Endothelial cell of umbilical vein (primary cell): ENCODE measurements at regions not wholly inside any gene's neighbourhood (a gene's known extent, or its start where the extent isn't known, plus 50 kb on each side); places are given as distances from the start of the nearest gene placed in this dataset.

Experiments used
- BruUV-seq: library from RNA; stranded (reverse); fragments of 400-500 nt; replicated peaks from 2 replicates; lab custom pipeline; 2021; lab: Mats Ljungman, UMichigan
- CTCF ChIA-PET: fragments of 300-600, 350-600 bp; sonication (Branson Sonifier 250); formaldehyde crosslinking; loops from one replicate; lab custom pipeline; 2021; ENCODE audit warnings: antibody characterized with exemption, inconsistent platforms; lab: Charles Lee
- POLR2A ChIA-PET: fragments of 300-600, 350-600 bp; sonication (Branson Sonifier 250); formaldehyde crosslinking; loops from one replicate; lab custom pipeline; 2021; ENCODE audit warnings: antibody characterized with exemption, inconsistent platforms; lab: Charles Lee
- DNase-seq: peaks from one replicate; pipeline ENCODE4 v3.0.0-alpha.2; 2011; ENCODE audit warnings: low read depth, low spot score
- FAIRE-seq: peaks from 2 replicates; lab custom pipeline; 2011; peaks lifted over from hg19 to GRCh38; lab: Jason Lieb, UNC
- H2AFZ ChIP-seq: 2 replicates; pipeline ENCODE4 v1.6.0; 2012; ENCODE audit warnings: low read depth, low read length, control low read depth, inconsistent platforms
- H3K27ac ChIP-seq: 2 replicates; pipeline ENCODE4 v1.5.1; 2011; ENCODE audit warnings: low read depth, mild to moderate bottlenecking, control low read depth, low read length, moderate library complexity; ENCODE audit not compliant: insufficient read depth
- H3K27me3 ChIP-seq, 2 experiments: 2 replicates each; pipeline versions ENCODE4 v1.6.0 to v1.6.1; 2011; ENCODE audit warnings: low read length in 2 of 2, mixed read lengths in 1 of 2; ENCODE audit not compliant: control insufficient read depth in 2 of 2, insufficient read depth in 2 of 2
- H3K36me3 ChIP-seq, 2 experiments: 2 replicates in 1 of 2; 3 replicates in 1 of 2; pipeline ENCODE4 v1.5.1; 2011; ENCODE audit warnings: low read length in 2 of 2, mild to moderate bottlenecking in 1 of 2, moderate library complexity in 1 of 2; ENCODE audit not compliant: control insufficient read depth in 2 of 2, insufficient read depth in 2 of 2; ENCODE audit errors: extremely low read depth in 1 of 2
- H3K4me1 ChIP-seq: 3 replicates; pipeline ENCODE4 v1.5.1; 2011; ENCODE audit warnings: mild to moderate bottlenecking, low read length; ENCODE audit not compliant: control insufficient read depth, insufficient read depth; ENCODE audit errors: extremely low read depth
- H3K4me2 ChIP-seq: 2 replicates; pipeline ENCODE4 v1.6.1; 2011; ENCODE audit warnings: low read length, control low read depth, mixed read lengths; ENCODE audit not compliant: insufficient read depth
- H3K4me3 ChIP-seq, 3 experiments: fragments of 200-600 bp in 1 of 3; sonication (generic), shearing (Covaris generic) in 1 of 3; replicated peaks in 1 of 3; 2 replicates each; pipeline ENCODE4 v1.5.1; 2011 to 2016; ENCODE audit warnings: control low read depth in 3 of 3, low read length in 3 of 3, mild to moderate bottlenecking in 2 of 3, inconsistent platforms in 1 of 3, low read depth in 1 of 3, moderate library complexity in 1 of 3; ENCODE audit not compliant: insufficient read depth in 1 of 3
- H3K79me2 ChIP-seq: 2 replicates; pipeline ENCODE4 v1.6.0; 2012; ENCODE audit warnings: low read length, inconsistent platforms; ENCODE audit not compliant: control insufficient read depth, insufficient read depth
- H3K9ac ChIP-seq: replicated peaks from 2 replicates; pipeline ENCODE3; 2011; ENCODE audit warnings: low read length, control low read depth; ENCODE audit not compliant: insufficient read depth; ENCODE audit errors: extremely low read depth
- H3K9me1 ChIP-seq: replicated peaks from 3 replicates; pipeline ENCODE4 v1.6.0; 2011; ENCODE audit warnings: mild to moderate bottlenecking, low read length; ENCODE audit not compliant: control insufficient read depth, insufficient read depth; ENCODE audit errors: extremely low read depth
- H3K9me3 ChIP-seq: replicated peaks from 2 replicates; pipeline ENCODE4 v1.5.1; 2012; ENCODE audit warnings: low read length, inconsistent platforms; ENCODE audit not compliant: control insufficient read depth, insufficient read depth
- H4K20me1 ChIP-seq: replicated peaks from 2 replicates; pipeline ENCODE3; 2011; ENCODE audit warnings: mild to moderate bottlenecking, low read length; ENCODE audit not compliant: control insufficient read depth, insufficient read depth; ENCODE audit errors: extremely low read depth
- CTCF ChIP-seq, 2 donors: IDR thresholded peaks; 1 replicate in 1 of 2; 2 replicates in 1 of 2; pipeline ENCODE4 v1.5.1; 2011; ENCODE audit warnings: low read length in 2 of 2, mild to moderate bottlenecking in 2 of 2, moderate library complexity in 2 of 2, control low read depth in 1 of 2, inconsistent platforms in 1 of 2, low read depth in 1 of 2; ENCODE audit not compliant: insufficient read depth in 1 of 2; ENCODE audit errors: extremely low read depth in 1 of 2
- EZH2 ChIP-seq: IDR thresholded peaks from 2 replicates; pipeline ENCODE4 v1.6.1; 2012; ENCODE audit warnings: borderline replicate concordance, low read depth, mild to moderate bottlenecking, moderate library complexity, low read length, inconsistent platforms; ENCODE audit not compliant: severe bottlenecking
- FOS ChIP-seq: IDR thresholded peaks from 2 replicates; pipeline ENCODE4 v1.6.1; 2011; ENCODE audit warnings: mild to moderate bottlenecking, low read length, moderate library complexity, borderline replicate concordance; ENCODE audit not compliant: insufficient read depth
- GATA2 ChIP-seq: IDR thresholded peaks from 2 replicates; pipeline ENCODE4 v1.7.0; 2011; ENCODE audit warnings: low read depth, mild to moderate bottlenecking, moderate library complexity, mixed read lengths, low read length; ENCODE audit not compliant: insufficient read length, insufficient read depth
- JUN ChIP-seq: IDR thresholded peaks from 2 replicates; pipeline ENCODE4 v1.6.1; 2011; ENCODE audit warnings: borderline replicate concordance, low read depth; ENCODE audit not compliant: insufficient read length, insufficient read depth
- MAX ChIP-seq: IDR thresholded peaks from 2 replicates; pipeline ENCODE4 v1.6.1; 2011; ENCODE audit not compliant: insufficient read depth, insufficient read length
- MYC ChIP-seq: IDR thresholded peaks from one replicate; pipeline ENCODE4 v1.6.1; 2011; ENCODE audit warnings: mild to moderate bottlenecking, low read depth, low read length
- POLR2A ChIP-seq: IDR thresholded peaks from 2 replicates; pipeline ENCODE4 v1.6.1; 2012; ENCODE audit warnings: low read depth, mild to moderate bottlenecking, control low read depth, low read length
- POLR2AphosphoS5 ChIP-seq: IDR thresholded peaks from 2 replicates; pipeline ENCODE4 v1.6.1; 2012; ENCODE audit warnings: low read depth, mild to moderate bottlenecking, control low read depth, low read length, moderate library complexity; ENCODE audit not compliant: insufficient read depth
- dilution Hi-C: fragments of 300-500 bp; cut with MboI; formaldehyde crosslinking; loops from one replicate; pipeline ENCODE4 v1.15.0; 2019; ENCODE audit warnings: low sequenced_read_pairs; ENCODE audit not compliant: extremely low pct_ligation_motif_present
- intact Hi-C: fragments of 100-400 bp; cut with micrococcal nuclease; formaldehyde crosslinking; loops from one replicate; pipeline ENCODE4 v1.10.0; 2022

- Histone ChIP-seq H3K4me1 (no peaks in the 10 kb centered on the region), H3K9me1 (no peaks in the 10 kb centered on the region), H4K20me1 (no peaks in the 10 kb centered on the region), H3K79me2 (no peaks in the 10 kb centered on the region), H2AFZ (no peak overlapping the region), H3K4me3 (no peak overlapping the region), H3K4me2 (no peak overlapping the region), H3K9me3 (no peaks in the 10 kb centered on the region), H3K36me3 (no peaks in the 10 kb centered on the region), H3K9ac (no peak overlapping the region), H3K27me3 (no peaks in the 10 kb centered on the region), H3K27ac (no peak overlapping the region)
- POLR2A ChIA-PET = no interaction called here
- CTCF ChIA-PET = no interaction called here
- intact Hi-C loops = no loop called here
- FAIRE-seq (no peak), DNase-seq (no peak)
- dilution Hi-C loops = no loop called here
- BruUV-seq = no TSS peak
- TF ChIP-seq MAX (no peak), CTCF (IDR thresholded peaks at IDR 0.05; ENCODE audit: extremely low read depth in 1 of 2, insufficient read depth in 1 of 2, low read depth in 1 of 2, low read length in 2 of 2) (no peak), FOS (no peak), GATA2 (no peak), JUN (no peak), EZH2 (no peak), POLR2A (no peak), MYC (no peak), POLR2AphosphoS5 (no peak)
Measured at GRCh38 chr12:74456431-74456830, 81.2 kb upstream of the ATXN7L3B start.
